IPS DF 19.7 (cell line): ENCODE measurements at regions not wholly inside any gene's neighbourhood (a gene's known extent, or its start where the extent isn't known, plus 50 kb on each side); places are given as distances from the start of the nearest gene placed in this dataset.

ENCODE experiments used
- DNase-seq: peaks from one replicate; pipeline ENCODE4 v3.0.0-alpha.2; 2013; ENCODE audit warnings: low read depth, low spot score

- DNase-seq: no peak
Observed at GRCh38 chr5:61596265-61596664, 264.2 kb downstream of the ZSWIM6 start.

GRCh38 chr5:61597684-61598083 lies 265.6 kb downstream of the ZSWIM6 start:
- no peak for DNase-seq

GRCh38 chr5:61598126-61598525 lies 266.1 kb downstream of the ZSWIM6 start:
- DNase-seq: no peak

- DNase-seq: no peak
Observed at GRCh38 chr5:61599370-61600122, 267.5 kb downstream of the ZSWIM6 start.

GRCh38 chr5:61600123-61600444 lies 268.0 kb downstream of the ZSWIM6 start:
- no peak for DNase-seq

GRCh38 chr5:61600945-61601511 lies 269.0 kb downstream of the ZSWIM6 start:
- no peak for DNase-seq

GRCh38 chr5:61603211-61603908 lies 271.3 kb downstream of the ZSWIM6 start:
- DNase-seq: no peak

- DNase-seq: no peak
Observed at GRCh38 chr5:61604076-61605025, 272.3 kb downstream of the ZSWIM6 start.

- DNase-seq: no peak
Observed at GRCh38 chr5:61609840-61610677, 278.0 kb downstream of the ZSWIM6 start.

GRCh38 chr5:61610678-61611024 lies 278.6 kb downstream of the ZSWIM6 start:
- DNase-seq: no peak

- no peak for DNase-seq
Observed at GRCh38 chr5:61612431-61612830, 280.4 kb downstream of the ZSWIM6 start.

GRCh38 chr5:61613679-61614078 lies 281.6 kb downstream of the ZSWIM6 start:
- DNase-seq: no peak

- no peak for DNase-seq
Observed at GRCh38 chr5:61614606-61615005, 282.5 kb downstream of the ZSWIM6 start.

GRCh38 chr5:61617039-61617438 lies 285.0 kb downstream of the ZSWIM6 start:
- DNase-seq: no peak

- DNase-seq: no peak
Observed at GRCh38 chr5:61617995-61618525, 286.0 kb downstream of the ZSWIM6 start.

GRCh38 chr5:61618577-61618976 lies 286.5 kb downstream of the ZSWIM6 start:
- DNase-seq: no peak

- DNase-seq: no peak
Observed at GRCh38 chr5:61619289-61619688, 287.2 kb downstream of the ZSWIM6 start.

- DNase-seq: no peak
Observed at GRCh38 chr5:61619777-61620518, 287.9 kb downstream of the ZSWIM6 start.

- DNase-seq: no peak
Observed at GRCh38 chr5:61620699-61621182, 288.7 kb downstream of the ZSWIM6 start.

GRCh38 chr5:61621202-61621650 lies 289.2 kb downstream of the ZSWIM6 start:
- DNase-seq: no peak
